ENCODE measurements at regions not wholly inside any gene's neighbourhood (a gene's known extent, or its start where the extent isn't known, plus 50 kb on each side); places are given as distances from the start of the nearest gene placed in this dataset.

- no peak for DNase-seq
Measured at GRCh38 chr13:40056898-40057619, 401.6 kb downstream of the COG6 start.

DNA sequence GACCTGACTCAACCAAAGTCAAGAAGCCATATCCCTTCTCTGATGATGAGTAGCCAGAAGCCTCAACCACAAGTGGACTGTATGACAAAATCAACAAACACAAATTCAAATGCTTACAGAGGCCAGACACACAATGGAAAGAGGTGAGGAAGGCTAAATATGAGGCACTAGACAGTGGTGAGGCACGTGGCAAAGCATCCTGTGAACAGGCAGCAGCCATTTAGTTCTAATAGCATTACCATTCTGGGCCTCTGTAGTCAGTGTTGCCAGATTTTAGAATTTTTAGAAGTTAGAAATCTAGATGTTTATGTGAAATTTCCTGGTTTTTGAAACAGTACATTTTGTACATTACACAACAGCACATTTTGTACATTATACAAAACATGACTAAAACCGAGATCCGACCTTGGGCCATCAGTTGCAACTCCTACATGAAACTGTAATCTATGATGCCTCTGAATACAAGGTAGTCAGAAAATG is 403.3 kb downstream of the COG6 start:
- no peak for DNase-seq

- no peak for DNase-seq
Measured at GRCh38 chr13:40059540-40060232, 404.2 kb downstream of the COG6 start.

DNA sequence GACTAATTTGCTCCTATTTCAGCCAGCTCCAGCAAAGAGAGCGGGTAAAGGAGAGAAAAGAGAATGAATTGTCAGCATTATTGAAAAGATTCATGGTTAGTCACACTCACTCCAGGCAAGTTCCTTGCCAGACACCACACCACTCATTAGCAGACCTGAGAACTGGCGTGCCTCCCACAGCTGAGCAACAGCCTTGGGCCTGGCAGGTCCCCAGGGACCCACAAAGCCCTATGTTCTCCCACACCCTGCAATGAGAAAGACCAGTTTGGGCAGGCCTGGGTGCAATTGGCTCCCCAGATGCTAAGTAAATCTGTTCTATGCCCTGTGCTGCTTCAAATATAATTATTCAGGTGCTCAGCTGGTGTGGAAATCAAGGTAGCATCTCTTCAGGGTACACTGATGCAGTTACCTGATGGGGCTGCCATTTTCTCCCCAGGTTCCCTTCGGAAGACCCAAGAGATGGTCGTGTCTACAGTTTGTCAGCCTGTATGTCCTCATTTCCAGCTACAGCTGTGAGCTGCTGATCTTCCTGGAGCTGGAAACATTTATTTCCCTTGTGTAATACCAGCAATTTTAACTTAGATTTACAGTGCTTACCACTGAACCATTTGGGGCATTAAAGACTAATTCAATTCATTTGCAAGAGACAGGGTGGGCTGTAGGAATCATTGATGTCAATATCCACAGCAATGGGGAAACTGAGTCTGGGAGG is 405.0 kb downstream of the COG6 start:
- no peak for DNase-seq

DNA sequence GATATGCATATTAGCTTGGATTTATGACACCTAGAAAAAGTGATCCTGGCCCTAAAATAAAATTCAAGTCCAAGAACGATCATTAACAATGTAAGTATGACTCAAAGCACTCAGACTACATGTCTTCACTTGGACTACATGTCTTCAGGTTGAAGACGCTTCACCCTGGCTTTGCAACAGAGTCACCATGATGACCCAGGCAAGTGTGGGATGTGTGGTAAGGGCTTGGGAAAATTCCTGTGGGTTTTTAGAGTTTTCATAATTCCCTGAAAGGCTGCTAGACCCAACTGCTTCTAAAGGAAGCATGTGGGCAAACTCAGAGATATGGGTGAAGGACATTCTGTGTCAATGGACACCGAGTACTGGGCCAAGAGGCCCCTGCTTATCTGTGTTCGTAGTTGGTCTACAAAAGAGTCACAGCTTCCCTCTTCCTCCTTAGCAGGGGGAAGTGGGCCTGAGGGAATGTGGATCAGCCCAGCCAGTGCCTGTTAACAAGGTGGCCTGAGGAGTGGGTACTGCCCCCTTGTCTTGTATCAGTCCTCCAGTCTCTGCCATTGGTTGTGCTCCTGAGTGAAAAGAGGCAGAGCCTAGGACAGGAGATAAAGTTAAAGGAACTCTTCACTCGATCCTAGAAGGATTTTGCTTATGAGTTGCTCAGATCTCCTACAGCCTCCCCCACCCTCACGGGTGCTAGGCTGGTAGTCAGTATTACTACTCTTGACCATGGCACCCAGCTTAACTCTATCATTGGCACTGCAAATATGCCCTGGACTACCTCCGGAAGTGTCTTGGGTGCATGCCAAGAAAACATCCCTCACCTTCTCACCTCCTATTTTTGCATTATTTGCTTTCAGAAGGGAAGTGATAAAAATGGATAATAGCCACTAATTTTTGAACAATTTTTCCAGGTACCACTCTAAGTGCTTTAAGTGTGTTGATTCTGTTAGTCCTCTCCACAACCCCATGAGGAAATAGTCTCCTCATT is 406.3 kb downstream of the COG6 start:
- DNase-seq, result no peak

DNA sequence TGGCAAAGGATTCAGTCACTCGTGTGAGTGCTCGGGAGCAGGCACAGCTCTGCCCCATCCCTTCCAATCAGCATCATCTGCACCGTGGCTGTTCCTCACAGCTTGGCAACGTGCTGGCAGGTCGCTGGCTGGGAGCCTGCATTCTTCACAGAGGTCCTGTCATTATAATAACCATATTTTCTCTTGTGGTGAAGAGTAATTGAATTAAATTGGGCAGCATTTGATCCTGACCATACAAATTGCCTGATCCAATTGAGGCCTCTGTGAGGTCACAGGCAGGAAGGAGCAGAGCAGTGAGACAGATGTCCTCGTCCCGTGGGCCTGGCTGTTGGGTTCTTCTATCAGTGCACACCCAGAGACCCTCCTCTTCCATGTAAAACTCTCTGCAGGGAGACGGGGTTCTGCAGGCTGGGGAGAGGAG is 407.8 kb downstream of the COG6 start:
- no peak for DNase-seq

GRCh38 chr13:40063703-40064102 is 408.2 kb downstream of the COG6 start:
- DNase-seq, result no peak

DNA sequence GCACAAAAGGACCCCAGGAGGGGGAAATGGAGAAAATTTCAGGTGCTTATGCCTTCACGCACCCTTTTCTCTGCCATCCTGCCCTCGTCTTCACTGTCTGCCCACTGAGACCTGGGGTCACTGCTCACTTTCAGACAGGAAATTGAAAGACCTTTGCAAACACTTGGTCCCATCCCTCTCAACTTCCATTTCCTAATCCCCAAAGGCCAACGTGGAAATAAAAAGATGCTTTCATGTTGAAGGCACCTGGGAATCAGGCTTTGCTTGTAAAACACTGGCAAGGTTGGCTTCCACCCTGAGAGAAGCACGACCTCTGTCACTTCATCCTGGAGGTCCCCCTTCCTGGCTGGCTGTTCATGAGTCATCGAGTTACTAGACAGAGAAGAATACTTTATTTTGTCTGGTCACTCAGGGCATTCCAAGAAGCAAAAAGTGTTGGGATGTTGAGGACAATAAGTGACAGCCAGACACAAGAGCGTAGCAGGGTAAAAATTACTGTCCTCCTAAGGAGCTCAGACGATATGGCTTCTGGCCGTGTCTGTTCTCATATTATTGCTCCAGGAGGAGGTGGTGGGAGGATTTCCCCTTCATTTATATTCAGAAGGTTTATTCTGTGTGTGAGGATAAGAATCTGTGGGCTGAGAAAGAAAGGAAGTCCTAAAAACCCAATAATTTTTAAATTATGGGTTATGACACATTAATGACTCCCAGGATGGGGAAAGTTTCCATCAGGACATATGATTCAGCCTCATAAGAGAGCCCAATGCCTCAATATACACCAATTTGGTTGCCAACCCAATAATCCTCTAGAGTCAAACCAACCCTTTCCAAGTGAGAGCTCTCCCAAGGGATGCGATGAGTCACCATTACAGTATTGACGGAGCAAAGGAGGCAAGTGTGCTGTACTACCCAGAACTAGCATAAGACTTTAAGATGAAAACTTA is 409.0 kb downstream of the COG6 start:
- DNase-seq, result no peak

DNA sequence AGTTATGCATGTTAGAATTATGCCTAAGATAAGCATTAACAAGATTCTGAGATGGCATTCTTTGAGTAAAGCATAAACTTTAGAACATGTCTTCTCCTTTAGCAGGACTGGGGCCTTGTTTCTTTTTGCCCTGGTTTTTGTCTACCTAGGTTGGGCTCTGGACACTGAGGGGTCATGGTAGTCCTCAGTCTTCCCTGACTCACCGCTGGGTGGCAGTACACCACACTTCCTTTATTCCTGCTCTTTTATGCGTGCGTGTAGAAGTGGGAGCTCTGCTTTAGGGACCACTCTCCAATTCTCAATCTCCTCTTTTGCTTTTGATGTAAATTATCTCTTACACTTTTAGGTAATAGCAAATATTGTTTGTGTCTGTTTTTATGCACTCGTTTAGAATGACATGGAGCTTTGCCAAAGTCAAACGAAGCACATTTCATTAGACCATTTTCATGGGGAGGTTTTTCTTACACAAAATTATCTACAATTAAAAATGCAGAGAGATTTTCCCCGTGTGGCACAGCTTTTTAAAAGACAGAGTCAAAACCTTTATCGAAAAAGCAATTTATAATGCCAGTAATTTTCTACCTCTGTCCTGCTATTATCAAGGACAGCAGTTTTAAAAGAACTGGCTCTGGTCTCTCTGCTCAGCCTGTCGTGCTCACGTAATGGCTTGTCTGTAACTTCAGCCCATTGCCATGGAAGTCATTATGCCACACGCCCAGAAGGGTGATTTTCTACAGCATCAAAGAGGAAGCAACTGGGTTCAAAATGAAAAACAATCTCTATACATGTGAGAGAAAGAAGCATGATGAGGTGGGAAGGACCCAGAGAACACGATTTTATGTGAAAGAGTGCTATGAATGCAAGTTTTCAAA is 413.9 kb downstream of the COG6 start:
- DNase-seq, result peak; percentile 75

GRCh38 chr13:40070357-40070756 is 414.9 kb downstream of the COG6 start:
- no peak for DNase-seq

GRCh38 chr13:40072663-40073120 is 417.2 kb downstream of the COG6 start:
- DNase-seq, result no peak

GRCh38 chr13:40074338-40074737 is 418.9 kb downstream of the COG6 start:
- no peak for DNase-seq

DNA sequence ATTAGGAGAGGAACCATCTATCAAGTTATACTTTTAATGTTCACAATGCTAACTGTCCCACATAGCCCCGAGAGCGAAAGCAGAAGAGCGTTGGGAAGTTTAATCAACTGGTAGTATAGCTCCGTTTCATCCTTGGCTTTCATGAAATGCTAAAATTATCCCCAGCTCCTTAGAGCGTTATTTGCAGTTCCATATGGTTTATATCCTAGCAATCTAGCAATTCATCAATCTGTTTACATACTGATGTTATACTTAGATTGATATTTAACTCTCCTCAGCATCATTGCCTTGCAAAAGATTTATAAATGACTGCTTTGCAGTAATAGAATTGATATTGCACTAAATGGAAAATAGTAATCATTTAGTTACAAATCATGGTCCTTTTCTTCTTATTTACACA is 419.8 kb downstream of the COG6 start:
- DNase-seq, result no peak

DNA sequence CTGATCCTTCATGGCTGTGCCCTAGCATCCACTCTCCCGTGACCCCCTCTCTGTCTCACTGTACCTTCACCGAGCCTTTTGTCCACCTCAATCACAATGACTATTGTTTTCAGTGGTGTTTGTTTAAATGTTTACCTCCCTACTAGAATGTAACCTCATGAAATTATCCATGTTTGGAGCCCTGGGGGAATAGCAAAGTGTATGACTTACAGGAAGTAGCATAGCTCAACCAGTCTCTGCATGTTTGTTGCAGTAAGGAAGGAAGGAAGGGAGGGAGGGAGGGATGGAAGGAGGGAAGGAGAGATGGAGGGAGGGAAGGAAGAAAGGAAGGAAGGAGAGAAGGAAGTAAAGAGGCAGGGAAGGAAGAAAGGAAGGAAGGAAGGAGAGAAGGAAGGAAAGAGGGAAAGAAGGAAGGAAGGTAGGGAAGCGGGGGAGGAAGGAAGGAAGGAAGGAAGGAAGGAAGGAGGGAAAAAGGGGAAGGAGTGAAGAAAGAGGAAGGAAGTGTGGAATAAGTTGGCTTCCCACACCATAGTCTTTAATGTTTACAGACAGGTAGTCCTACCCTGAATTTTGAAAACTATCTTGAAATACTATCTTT is 421.4 kb downstream of the COG6 start:
- DNase-seq, result no peak

GRCh38 chr13:40077396-40078027 is 422.1 kb downstream of the COG6 start:
- DNase-seq, result no peak

DNA sequence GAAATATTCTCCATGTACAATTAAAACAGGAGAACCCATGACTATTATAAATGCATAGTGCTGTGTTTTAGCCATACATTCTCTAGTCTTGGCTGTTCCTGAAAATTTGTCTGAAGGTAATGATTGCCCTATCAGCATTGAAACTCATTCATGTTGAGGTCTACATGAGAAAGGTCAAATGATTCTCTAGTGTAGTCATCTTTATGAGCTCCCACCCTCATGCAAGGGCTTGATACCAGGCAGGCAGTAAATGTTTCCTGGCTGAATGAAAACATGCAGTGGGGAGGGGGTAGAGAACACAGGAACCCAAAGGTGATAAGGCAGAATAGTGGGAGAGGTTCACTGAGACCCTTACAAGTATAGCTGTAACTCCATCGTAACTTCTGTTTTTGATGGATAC is 424.3 kb downstream of the COG6 start:
- no peak for DNase-seq

DNA sequence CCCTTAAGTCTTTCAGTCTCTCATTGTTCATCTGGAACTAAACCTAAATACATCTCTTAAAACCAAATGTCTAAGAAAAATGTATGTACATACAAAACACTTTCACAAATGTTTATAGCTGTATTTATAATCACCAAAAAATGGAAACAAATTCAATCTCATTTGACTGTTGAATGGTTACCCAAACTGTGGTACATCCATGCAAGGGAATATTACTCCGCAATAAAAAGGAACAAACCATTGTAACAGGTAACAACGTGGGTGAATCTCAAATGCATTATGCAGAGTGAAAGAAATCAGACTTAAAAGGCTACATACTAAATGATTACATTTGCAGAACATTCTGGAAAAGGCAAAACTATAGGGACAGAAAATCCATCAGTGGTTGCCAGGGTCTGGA is 425.2 kb downstream of the COG6 start:
- no peak for DNase-seq

DNA sequence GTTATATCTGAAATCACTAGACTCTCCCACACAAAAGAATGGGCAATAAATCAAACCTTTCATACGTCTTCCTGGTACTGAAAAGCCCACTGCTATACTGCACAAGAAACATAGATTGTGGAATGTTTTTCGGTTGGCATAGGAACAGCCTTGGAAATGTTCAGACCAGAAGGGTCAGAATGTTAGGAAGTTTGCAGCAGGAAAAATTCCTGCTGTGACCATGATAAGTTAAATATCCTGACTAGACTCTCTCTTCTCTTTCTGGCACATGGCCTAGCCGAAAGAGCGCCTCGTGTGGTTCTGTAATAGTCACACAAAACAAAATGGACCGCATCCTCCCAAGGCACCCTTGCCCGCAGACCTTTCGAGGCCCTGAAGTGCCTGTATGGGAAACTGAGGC is 427.2 kb downstream of the COG6 start:
- no peak for DNase-seq

DNA sequence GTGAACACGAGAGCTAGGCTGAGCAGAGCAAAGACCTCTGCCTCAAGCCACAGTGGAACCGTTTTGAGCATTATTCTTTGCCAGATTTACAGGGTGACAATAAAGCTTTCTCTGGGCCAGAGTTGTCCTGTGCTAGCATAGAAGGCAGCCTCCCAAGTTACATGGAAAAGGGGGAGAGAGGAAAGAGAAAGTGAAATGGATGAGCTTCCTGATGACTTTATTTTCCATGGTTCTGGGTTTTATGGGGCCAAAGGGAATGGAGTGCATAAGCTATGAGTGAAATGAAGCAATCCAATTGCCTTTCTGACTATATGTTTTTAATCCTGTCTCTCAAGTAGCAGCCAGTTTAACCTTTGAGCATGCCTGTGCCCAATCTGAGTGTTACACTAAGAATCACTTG is 428.4 kb downstream of the COG6 start:
- no peak for DNase-seq
